Endothelial cell of umbilical vein (primary cell): ENCODE measurements at regions not wholly inside any gene's neighbourhood (a gene's known extent, or its start where the extent isn't known, plus 50 kb on each side); places are given as distances from the start of the nearest gene placed in this dataset.

Source experiments
- BruUV-seq: library from RNA; stranded (reverse); fragments of 400-500 nt; replicated peaks from 2 replicates; lab custom pipeline; 2021; lab: Mats Ljungman, UMichigan
- CTCF ChIA-PET: fragments of 300-600, 350-600 bp; sonication (Branson Sonifier 250); formaldehyde crosslinking; loops from one replicate; lab custom pipeline; 2021; ENCODE audit warnings: antibody characterized with exemption, inconsistent platforms; lab: Charles Lee
- POLR2A ChIA-PET: fragments of 300-600, 350-600 bp; sonication (Branson Sonifier 250); formaldehyde crosslinking; loops from one replicate; lab custom pipeline; 2021; ENCODE audit warnings: antibody characterized with exemption, inconsistent platforms; lab: Charles Lee
- DNase-seq: peaks from one replicate; pipeline ENCODE4 v3.0.0-alpha.2; 2011; ENCODE audit warnings: low read depth, low spot score
- FAIRE-seq: peaks from 2 replicates; lab custom pipeline; 2011; peaks lifted over from hg19 to GRCh38; lab: Jason Lieb, UNC
- H2AFZ ChIP-seq: 2 replicates; pipeline ENCODE4 v1.6.0; 2012; ENCODE audit warnings: low read depth, low read length, control low read depth, inconsistent platforms
- H3K27ac ChIP-seq: 2 replicates; pipeline ENCODE4 v1.5.1; 2011; ENCODE audit warnings: low read depth, mild to moderate bottlenecking, control low read depth, low read length, moderate library complexity; ENCODE audit not compliant: insufficient read depth
- H3K27me3 ChIP-seq, 2 experiments: 2 replicates each; pipeline versions ENCODE4 v1.6.0 to v1.6.1; 2011; ENCODE audit warnings: low read length in 2 of 2, mixed read lengths in 1 of 2; ENCODE audit not compliant: control insufficient read depth in 2 of 2, insufficient read depth in 2 of 2
- H3K36me3 ChIP-seq, 2 experiments: 2 replicates in 1 of 2; 3 replicates in 1 of 2; pipeline ENCODE4 v1.5.1; 2011; ENCODE audit warnings: low read length in 2 of 2, mild to moderate bottlenecking in 1 of 2, moderate library complexity in 1 of 2; ENCODE audit not compliant: control insufficient read depth in 2 of 2, insufficient read depth in 2 of 2; ENCODE audit errors: extremely low read depth in 1 of 2
- H3K4me1 ChIP-seq: 3 replicates; pipeline ENCODE4 v1.5.1; 2011; ENCODE audit warnings: mild to moderate bottlenecking, low read length; ENCODE audit not compliant: control insufficient read depth, insufficient read depth; ENCODE audit errors: extremely low read depth
- H3K4me2 ChIP-seq: 2 replicates; pipeline ENCODE4 v1.6.1; 2011; ENCODE audit warnings: low read length, control low read depth, mixed read lengths; ENCODE audit not compliant: insufficient read depth
- H3K4me3 ChIP-seq, 3 experiments: fragments of 200-600 bp in 1 of 3; sonication (generic), shearing (Covaris generic) in 1 of 3; replicated peaks in 1 of 3; 2 replicates each; pipeline ENCODE4 v1.5.1; 2011 to 2016; ENCODE audit warnings: control low read depth in 3 of 3, low read length in 3 of 3, mild to moderate bottlenecking in 2 of 3, inconsistent platforms in 1 of 3, low read depth in 1 of 3, moderate library complexity in 1 of 3; ENCODE audit not compliant: insufficient read depth in 1 of 3
- H3K79me2 ChIP-seq: 2 replicates; pipeline ENCODE4 v1.6.0; 2012; ENCODE audit warnings: low read length, inconsistent platforms; ENCODE audit not compliant: control insufficient read depth, insufficient read depth
- H3K9ac ChIP-seq: replicated peaks from 2 replicates; pipeline ENCODE3; 2011; ENCODE audit warnings: low read length, control low read depth; ENCODE audit not compliant: insufficient read depth; ENCODE audit errors: extremely low read depth
- H3K9me1 ChIP-seq: replicated peaks from 3 replicates; pipeline ENCODE4 v1.6.0; 2011; ENCODE audit warnings: mild to moderate bottlenecking, low read length; ENCODE audit not compliant: control insufficient read depth, insufficient read depth; ENCODE audit errors: extremely low read depth
- H3K9me3 ChIP-seq: replicated peaks from 2 replicates; pipeline ENCODE4 v1.5.1; 2012; ENCODE audit warnings: low read length, inconsistent platforms; ENCODE audit not compliant: control insufficient read depth, insufficient read depth
- H4K20me1 ChIP-seq: replicated peaks from 2 replicates; pipeline ENCODE3; 2011; ENCODE audit warnings: mild to moderate bottlenecking, low read length; ENCODE audit not compliant: control insufficient read depth, insufficient read depth; ENCODE audit errors: extremely low read depth
- CTCF ChIP-seq, 2 donors: IDR thresholded peaks; 1 replicate in 1 of 2; 2 replicates in 1 of 2; pipeline ENCODE4 v1.5.1; 2011; ENCODE audit warnings: low read length in 2 of 2, mild to moderate bottlenecking in 2 of 2, moderate library complexity in 2 of 2, control low read depth in 1 of 2, inconsistent platforms in 1 of 2, low read depth in 1 of 2; ENCODE audit not compliant: insufficient read depth in 1 of 2; ENCODE audit errors: extremely low read depth in 1 of 2
- EZH2 ChIP-seq: IDR thresholded peaks from 2 replicates; pipeline ENCODE4 v1.6.1; 2012; ENCODE audit warnings: borderline replicate concordance, low read depth, mild to moderate bottlenecking, moderate library complexity, low read length, inconsistent platforms; ENCODE audit not compliant: severe bottlenecking
- FOS ChIP-seq: IDR thresholded peaks from 2 replicates; pipeline ENCODE4 v1.6.1; 2011; ENCODE audit warnings: mild to moderate bottlenecking, low read length, moderate library complexity, borderline replicate concordance; ENCODE audit not compliant: insufficient read depth
- GATA2 ChIP-seq: IDR thresholded peaks from 2 replicates; pipeline ENCODE4 v1.7.0; 2011; ENCODE audit warnings: low read depth, mild to moderate bottlenecking, moderate library complexity, mixed read lengths, low read length; ENCODE audit not compliant: insufficient read length, insufficient read depth
- JUN ChIP-seq: IDR thresholded peaks from 2 replicates; pipeline ENCODE4 v1.6.1; 2011; ENCODE audit warnings: borderline replicate concordance, low read depth; ENCODE audit not compliant: insufficient read length, insufficient read depth
- MAX ChIP-seq: IDR thresholded peaks from 2 replicates; pipeline ENCODE4 v1.6.1; 2011; ENCODE audit not compliant: insufficient read depth, insufficient read length
- MYC ChIP-seq: IDR thresholded peaks from one replicate; pipeline ENCODE4 v1.6.1; 2011; ENCODE audit warnings: mild to moderate bottlenecking, low read depth, low read length
- POLR2A ChIP-seq: IDR thresholded peaks from 2 replicates; pipeline ENCODE4 v1.6.1; 2012; ENCODE audit warnings: low read depth, mild to moderate bottlenecking, control low read depth, low read length
- POLR2AphosphoS5 ChIP-seq: IDR thresholded peaks from 2 replicates; pipeline ENCODE4 v1.6.1; 2012; ENCODE audit warnings: low read depth, mild to moderate bottlenecking, control low read depth, low read length, moderate library complexity; ENCODE audit not compliant: insufficient read depth
- dilution Hi-C: fragments of 300-500 bp; cut with MboI; formaldehyde crosslinking; loops from one replicate; pipeline ENCODE4 v1.15.0; 2019; ENCODE audit warnings: low sequenced_read_pairs; ENCODE audit not compliant: extremely low pct_ligation_motif_present
- intact Hi-C: fragments of 100-400 bp; cut with micrococcal nuclease; formaldehyde crosslinking; loops from one replicate; pipeline ENCODE4 v1.10.0; 2022

- BruUV-seq, result no TSS peak
- Histone ChIP-seq H3K4me3 (no peak overlapping the region), H3K9me1 (no peaks in the 10 kb centered on the region), H3K27ac (no peak overlapping the region), H3K27me3 (no peaks in the 10 kb centered on the region), H3K4me2 (no peak overlapping the region), H3K79me2 (no peaks in the 10 kb centered on the region), H4K20me1 (no peaks in the 10 kb centered on the region), H3K36me3 (no peaks in the 10 kb centered on the region), H3K4me1 (no peaks in the 10 kb centered on the region), H3K9me3 (no peaks in the 10 kb centered on the region), H2AFZ (no peak overlapping the region), H3K9ac (no peak overlapping the region)
- dilution Hi-C loops (no loop called here), intact Hi-C loops (no loop called here)
- FAIRE-seq (no peak), DNase-seq (no peak)
- ChIA-PET CTCF (interaction anchor here (0.9 to 1.4 kb wide), 3 partner anchors 8 to 38 kb away, joined by 3 to 5 read pairs (median 3); no protein-coding TSS in a partner anchor), POLR2A (no interaction called here)
- TF ChIP-seq POLR2AphosphoS5, result no peak
- no peak for TF ChIP-seq MYC
- TF ChIP-seq JUN, result no peak
- no peak for TF ChIP-seq MAX
- no peak for TF ChIP-seq POLR2A
- TF ChIP-seq GATA2, result no peak
- TF ChIP-seq FOS, result no peak
- no peak for TF ChIP-seq EZH2
- TF ChIP-seq CTCF (IDR thresholded peaks at IDR 0.05; ENCODE audit: extremely low read depth in 1 of 2, insufficient read depth in 1 of 2, low read depth in 1 of 2, low read length in 2 of 2), result no peak
These were observed 224.1 kb downstream of the MTX2 start for GRCh38 chr2:176493226-176493825.
